Stimulated activated CD8-positive, alpha-beta memory T cell treated with anti-CD3 and anti-CD28 coated beads, Interleukin-12 subunit alpha, Interleukin-12 subunit beta, amount 100 ng/mL, for 4 hours (primary cell): ENCODE measurements at regions not wholly inside any gene's neighbourhood (a gene's known extent, or its start where the extent isn't known, plus 50 kb on each side); places are given as distances from the start of the nearest gene placed in this dataset.

Experiments used
- DNase-seq: peaks from one replicate; pipeline ENCODE4 v3.0.0-alpha.2; 2020; ENCODE audit warnings: low read depth

DNA sequence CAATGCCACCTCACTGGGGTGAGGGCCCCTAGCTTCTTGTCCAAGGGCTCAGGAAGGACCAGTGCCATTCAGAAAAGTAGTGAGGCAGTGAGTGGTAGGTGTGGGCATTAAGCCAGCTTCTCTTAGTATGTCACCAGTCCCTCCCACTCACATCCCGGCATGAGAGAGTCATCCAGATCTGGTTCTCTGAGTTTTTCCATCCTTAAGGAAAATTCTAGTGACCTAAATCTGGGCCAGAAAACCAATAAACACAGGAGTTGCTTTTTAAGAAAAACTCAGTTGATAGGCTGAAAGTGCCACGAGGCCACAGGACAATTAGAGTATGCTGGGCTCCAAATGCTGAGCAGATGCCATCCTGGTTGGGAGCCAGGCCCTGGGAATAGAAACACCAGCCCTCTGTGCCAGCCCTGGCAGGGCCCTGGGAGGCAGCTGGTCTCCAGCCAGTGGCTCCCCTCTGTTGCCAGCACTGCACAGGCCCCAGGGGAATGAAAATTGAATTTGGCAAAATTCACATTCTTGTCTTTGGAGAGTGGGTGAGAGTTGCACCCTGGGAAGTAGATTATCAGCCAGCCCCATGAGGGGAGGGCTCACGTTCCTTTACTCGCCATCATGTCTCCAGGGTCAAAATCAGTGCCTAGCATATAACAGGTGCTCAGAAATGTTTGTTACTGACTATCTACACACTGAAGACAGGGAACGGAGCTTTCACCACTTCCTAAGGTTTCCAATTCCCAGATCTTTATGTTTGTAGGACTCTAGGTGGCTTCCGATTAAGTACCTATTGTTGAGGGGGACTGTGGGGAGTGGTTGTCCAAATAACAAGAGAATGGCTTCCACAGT lies 52.8 kb downstream of the FAM43A start:
- DNase-seq = no peak

DNA sequence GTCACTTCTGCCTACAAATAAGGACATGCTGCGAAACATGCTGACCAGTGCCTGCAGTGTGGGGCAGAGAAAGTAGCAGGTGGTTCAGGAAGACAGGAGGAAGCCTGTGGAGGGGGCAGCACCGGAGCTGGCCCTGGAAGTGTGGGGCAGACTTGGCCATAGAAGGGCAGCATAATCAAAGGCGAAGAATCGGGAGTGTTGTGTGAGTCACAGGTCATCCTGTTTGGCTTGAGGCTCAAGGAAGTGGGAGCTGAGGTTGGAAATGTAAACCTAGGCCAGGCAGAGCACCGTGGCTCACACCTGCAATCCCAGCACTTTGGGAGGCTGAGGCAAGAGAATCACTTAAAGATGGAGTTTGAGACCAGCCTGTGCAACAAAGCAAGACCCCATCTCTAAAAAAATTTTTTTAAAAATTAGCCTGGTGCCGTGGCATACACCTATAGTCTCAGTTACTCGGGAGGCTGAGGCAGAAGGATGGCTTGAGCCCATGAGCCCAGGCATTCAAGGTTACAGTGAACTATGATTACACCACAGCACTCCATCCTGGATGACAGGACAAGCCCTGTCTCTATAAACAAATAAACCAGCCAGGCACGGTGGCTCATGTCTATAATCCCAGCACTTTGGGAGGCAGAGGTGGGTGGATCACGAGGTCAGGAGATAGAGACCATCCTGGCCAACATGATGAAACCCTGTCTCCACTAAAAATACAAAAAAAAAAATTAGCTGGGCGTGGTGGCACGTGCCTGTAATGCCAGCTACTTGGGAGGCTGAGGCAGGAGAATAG lies 54.0 kb downstream of the FAM43A start:
- no peak for DNase-seq

DNA sequence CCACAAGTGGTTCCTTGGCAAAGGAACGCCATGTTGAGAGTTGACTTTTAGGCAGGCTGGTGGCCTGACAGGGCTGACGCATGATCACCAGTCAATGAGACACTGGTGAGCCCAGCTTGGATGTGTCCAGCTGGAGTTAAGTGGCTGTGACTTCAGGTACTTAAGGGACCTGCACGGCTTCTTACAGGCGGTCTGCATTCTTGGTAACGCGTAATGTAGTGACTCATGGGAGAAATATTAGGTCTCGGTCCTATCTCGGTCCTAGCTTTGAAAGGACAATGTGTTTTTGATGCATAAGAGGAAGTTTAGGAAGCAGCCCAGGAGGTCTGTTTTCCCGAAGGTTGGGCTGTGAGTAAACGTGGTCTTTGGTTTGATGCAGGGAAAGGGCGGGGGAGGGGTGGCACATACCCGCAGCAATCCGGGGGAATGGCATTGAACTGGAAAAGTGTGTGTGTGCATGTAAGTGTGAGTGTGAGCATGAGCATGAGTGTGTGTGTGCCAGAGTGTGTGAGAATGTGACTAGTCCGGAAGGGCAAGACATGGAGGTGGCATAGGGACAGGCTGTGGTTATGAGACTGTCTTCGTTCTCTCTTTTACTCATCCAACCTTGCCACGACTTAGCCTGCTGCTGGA lies 55.3 kb downstream of the FAM43A start:
- DNase-seq = no peak

DNA sequence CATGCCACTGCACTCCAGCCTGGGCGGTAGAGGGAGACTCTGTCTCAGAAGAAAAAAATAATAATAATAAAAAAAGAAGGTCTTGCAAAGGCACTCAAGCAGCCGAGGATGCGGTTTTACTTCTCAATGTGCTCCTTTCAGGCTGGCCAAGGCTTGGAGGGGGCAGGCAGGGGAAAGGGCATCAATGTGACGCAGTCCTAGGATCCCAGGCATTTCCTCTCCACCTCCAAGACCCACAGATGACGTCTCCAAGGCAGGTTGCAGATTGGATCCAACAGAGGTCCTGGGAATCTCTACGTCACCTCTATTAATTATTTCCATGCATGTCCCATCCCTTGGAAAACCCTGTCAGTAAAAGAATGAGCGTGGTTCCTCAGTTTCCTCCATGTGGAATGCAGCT lies 56.2 kb downstream of the FAM43A start:
- no peak for DNase-seq

DNA sequence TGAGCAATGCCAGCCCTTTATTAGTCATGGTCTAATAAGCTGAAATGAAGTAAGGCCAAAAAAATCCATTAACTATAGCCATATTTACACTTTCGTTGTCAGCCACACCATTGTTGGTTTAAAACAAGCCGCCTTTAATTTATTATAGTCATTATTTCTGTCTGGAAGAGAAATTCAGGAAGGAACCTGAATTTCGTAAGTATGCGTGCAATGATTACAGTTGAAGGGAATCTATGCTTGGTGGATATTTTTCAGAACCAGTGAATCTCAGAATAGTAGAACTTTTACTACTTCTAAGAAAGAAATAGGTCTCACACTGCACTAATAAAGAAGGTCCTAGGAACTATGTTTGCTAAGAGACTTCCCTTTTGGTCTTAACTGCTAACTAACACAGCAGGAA lies 59.1 kb downstream of the FAM43A start:
- no peak for DNase-seq

DNA sequence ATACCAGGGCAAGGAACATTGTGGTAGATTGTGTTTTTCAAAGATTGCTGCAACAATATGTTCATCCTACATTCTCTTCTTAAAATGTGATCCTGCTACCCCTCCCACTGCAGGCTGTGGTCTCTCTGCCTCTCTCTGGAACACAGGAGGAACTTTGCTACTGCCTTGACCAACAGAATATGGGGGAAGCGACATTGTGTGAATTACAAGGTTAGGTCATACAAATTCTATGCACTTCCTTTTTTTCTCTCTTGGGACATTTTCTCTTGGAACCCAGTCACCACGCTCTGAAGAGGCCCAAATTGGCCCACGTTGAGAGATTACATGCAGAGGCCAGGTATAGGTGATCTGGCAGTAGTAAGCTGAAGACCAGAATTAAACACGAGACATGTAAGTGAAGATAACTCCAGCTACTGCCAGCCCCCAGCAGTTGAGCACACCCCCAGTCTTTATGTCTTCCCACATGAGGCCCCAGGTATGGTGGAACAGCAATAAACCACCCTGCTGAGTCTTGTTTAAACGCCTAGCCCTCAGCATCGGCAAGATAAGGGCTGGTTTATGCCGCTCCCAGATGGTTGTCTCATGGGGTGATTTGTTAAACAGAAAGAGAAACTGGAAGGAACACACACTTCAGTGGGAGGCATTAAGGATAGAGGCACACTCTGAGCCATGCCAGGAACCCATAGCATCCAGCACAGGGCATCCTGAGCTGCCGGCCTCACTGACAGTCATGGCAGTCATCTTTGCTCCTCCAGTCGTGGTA lies 59.9 kb downstream of the FAM43A start:
- DNase-seq = no peak

DNA sequence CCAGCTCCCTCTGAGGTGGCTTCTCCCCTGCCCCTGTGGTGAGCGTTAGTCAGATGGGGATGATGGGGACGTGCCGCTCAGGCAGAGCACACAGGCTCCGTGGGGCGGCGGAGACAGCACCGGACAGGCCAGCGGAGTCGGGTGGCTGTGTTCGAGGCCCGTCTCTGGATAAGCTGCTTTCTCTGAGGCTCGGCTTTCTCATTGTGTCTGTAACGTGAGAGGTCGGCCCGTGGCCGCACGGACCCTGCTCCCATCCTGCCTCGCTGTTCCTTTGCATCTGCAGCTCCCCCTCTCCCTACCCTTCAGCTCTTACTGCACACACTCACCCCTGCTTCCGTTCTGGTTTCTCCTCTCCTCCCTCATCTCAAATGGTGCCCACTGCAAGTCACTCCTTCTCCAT lies 62.5 kb downstream of the FAM43A start:
- no peak for DNase-seq

DNA sequence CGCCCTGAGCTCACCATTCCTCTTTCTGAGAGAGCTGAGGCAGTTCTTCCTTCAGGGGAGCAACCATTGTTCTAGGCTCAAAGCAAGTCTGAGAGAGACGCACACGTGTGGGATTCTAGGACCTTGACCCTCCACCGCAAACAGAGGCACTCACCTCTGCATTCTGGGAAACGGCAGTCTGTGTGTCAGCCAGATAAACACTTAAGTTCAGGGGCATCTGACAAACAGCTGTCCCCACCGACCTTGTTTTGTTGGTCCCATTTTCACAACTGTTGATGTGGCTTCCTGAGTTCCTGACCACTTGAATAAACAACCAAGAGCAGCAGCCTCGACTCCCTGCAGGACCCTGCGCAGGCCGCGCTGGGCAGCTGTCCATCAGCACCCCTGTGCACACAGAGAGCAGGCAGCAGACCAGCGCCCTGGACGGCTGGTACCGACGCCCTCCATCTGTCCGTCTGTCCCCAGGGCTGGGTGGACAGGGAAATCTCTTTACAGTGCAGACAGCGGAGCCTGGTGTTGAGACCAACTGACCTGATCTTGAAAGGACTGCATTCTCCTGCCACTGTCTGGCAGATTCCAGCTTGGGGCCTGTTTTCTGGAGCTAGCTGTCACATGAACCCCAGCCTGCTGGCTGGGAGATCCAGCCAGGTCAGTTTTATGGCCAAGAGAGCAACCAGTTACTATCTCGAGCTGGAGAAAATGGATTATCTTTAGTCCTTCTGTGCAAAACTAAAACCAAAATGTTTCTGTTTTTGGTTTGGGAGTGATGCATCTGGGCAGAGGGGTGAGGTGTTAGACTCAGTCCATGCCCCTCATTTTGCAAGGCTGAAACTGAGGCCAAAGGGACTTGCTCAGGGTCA lies 64.2 kb downstream of the FAM43A start:
- DNase-seq = no peak

DNA sequence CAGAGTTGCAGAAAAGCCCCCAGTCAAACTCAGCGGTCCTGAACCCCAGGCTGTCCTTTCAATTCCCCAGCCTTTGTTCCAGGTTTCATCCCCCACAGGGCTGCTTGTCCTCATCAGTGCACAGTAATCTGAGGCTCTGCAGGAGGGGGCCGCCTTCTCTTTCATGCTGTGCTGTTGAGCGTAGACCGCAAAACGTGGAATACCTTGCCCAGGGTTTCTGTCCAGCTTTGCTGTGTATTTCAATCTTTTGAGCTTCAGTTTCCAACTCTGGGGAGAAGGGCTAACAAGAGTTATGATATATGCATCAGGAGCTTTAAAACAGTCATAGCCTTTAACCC lies 64.8 kb downstream of the FAM43A start:
- no peak for DNase-seq

DNA sequence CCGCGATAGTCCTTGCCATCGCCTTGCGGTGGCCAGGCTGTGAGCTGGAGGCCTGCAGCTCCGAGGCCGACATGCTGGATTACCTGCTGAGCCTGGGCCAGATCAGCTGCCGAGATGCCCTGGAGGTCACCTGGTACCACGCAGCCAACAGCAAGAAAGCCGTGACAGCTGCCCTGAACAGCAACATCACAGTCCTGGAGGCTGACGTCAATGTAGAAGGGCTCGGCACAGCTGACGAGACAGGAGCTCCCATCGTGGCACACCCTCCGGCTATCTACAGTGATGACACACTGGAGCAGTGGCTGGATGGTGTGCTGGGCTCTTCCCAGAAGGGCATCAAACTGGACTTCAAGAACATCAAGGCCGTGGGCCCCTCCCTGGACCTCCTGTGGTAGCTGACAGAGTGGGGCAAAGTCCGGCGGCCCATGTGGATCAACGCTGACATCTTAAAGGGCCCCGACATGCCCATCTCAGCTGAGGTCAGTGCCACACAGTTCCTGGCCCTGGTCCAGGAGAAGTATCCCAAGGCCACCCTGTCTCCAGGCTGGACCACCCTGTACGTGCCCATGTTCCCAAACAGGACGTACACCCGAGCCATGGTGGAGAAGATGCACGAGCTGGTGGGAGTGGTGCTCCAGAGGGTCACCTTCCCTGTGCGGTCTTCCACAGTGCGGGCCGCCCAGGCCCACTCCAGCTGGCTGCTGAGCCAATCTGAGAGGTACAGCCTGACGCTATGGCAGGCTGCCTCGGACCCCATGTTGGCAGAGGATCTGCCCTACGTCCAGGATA lies 70.2 kb downstream of the FAM43A start:
- no peak for DNase-seq

DNA sequence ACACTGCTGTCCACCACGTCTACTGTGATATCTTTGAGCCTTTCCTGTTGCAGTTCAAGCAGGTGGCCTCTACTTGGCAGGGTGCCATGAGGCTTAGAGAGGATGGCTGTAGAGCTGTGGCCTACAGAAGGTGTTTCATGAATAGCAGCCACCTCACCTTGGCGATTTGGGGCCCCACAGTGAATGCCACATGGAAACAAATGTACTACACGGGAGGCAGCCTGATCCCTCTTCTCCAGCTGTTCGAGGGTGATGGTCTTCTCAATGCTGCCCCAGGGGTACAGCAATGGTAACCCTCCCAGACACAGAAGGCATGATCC lies 70.7 kb downstream of the FAM43A start:
- DNase-seq = no peak

DNA sequence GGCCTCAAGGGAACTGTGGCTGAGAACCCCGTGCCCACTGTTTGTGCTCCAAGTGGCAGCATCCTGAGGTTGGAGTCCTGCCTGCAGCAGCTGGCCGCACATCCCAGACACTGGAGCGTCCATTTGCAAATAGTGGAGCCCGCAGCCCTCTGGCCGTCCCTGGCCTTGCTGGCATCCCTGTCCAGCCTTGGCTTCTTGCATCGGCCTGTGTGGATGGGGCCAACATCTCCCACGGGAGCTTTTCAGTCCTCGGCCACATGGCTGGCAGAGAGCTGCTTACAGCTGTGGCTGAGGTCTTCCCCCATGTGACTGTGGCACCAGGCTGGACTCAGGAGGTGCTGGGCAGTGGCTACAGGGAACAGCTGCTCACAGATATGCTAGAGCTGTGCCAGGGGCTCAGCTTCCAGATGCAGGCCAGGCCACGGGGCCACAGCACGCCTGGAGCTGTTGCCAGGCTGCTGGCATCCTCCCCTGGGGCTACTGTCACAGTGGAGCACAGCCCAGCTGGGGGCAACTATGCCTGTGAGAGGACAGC lies 71.2 kb downstream of the FAM43A start:
- no peak for DNase-seq

DNA sequence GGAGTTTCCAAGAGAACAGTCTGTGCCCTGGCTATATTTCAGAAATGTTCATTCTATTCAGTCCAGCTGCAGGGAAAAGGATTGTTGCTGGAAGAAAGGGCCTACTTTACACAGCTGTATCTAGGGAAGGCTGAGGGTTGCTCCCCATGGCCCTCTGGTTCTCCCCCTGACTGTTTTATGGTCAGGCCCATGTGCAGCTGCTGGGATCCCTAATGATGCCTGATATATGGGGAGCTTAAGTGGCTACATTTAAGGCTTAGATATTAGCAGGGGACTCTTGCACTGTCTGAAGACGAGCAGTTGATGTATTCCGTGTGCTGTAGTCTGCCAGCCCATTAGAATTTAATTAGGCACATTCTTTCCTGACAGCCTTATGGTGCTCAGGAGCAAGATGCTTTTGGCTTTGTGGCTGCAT lies 72.0 kb downstream of the FAM43A start:
- no peak for DNase-seq

DNA sequence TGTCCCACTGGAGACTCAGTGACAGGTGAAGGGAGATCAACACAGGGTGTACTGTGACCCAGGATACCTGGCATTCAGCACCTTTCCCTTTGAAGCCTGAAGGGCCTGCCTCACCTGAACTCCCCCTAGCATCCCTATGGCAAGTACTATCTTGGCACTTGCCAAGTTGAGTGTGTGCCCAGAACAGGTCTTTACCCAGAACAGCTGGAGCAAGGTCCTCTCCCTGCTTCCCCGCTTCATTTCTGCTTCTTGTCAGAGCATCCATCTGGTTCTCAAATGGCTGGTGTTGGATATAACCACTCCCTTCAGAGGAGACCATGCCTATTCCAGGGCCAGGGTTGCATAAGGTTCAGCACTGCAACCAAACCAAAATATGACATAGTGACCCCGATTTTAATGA lies 73.0 kb downstream of the FAM43A start:
- no peak for DNase-seq

DNA sequence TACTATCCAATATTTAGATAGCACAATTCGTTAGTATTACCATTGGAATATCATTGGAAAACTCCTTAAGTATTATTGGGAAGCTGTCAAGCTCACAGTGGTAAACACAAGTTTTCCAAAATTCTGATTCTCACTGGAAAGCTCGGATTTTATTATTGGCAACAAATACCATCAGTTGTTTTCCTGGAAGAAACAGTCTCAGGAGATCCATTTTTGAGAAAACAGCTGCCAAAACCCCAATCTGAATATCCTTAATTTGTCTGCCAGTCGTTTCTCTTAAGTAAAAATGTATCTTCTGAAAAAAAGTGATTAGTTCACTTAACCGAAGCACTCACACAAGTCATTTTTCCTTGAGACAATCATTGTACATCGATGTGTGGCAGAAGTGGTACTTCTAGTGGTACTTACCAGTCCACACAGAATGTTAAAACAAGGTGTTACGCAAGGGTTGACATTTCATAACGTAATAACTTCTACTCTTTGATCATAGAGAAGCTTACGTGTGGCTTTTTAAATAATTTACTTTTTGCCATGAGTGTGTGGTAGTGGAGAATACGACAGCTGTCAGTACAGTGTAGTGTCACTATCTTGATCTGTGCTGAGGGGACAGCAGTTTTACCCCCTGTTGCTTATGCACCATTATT lies 74.9 kb downstream of the FAM43A start:
- no peak for DNase-seq

DNA sequence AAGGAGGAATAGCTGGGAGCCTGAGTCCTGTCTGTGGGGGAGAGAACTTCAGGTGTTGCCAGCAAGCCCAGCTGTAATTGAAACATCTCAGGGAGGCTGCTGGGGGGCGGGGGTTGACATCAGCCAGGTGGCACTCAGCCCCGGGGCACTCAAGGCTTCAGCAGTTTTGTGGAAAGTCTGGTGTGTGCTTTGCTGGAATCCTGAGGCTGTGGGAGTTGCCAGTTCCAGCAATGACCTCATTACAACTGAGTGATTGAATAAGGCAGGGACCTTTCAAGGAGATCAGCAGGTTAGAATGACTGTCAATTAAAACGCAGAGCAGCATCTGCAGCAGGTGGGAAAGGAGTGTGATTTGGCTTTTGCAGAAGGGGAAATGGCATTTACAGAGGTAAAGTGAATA lies 75.7 kb downstream of the FAM43A start:
- DNase-seq = no peak

DNA sequence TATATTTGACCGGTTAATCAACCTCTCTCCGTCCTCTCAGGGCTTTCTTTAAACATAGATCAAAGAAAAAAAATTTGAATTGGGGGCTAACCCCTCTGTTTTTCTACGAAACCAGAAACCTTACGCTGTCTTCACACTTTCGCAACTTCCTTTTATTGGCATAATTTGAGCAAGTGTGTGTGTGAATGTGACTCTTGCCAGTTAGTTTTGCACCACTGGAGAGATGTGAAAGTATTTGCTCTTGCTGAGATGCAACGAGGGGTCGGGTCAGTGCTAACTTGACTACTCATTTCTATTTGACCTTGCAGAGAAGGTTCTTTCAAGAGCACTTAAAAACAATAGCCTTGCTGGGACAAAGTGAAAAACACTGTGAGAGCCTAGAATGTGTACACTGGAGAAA lies 81.2 kb downstream of the FAM43A start:
- no peak for DNase-seq

DNA sequence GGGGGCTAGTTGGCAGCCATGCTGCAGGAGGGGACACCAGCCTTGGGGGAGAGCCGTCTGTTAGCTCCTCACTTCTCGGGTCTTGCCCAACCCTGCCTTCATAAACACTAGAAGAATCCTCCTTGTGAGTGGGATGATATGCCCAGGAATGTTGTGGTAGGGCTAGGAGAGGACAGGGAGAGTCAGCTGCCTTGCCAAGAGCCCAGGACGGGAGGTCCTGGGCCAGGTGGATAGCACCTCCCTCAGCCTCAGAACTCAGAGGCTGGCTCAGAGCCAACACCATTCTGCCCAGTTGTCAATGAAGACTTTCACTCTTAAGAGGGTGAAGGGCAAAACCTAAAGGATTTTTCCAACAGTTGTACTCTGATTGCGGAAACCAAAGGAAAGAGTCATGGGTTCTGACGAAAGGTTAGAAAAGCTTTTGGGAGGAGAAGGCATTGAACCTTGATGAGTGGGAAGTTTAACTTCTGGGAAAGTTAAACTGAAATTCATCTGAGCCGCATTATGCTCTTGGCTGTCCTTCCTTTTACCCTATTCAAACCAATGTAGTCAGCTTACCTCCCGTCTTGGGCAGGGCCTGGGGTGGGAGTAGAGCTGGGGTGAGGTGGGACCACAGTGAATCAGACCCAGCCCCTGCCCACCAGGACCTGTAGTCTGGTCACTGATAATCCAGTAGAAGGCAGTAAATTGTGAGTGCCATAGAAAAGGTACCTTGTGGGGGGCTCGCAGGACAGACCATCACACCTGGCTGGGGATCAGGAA lies 81.9 kb downstream of the FAM43A start:
- DNase-seq = no peak

DNA sequence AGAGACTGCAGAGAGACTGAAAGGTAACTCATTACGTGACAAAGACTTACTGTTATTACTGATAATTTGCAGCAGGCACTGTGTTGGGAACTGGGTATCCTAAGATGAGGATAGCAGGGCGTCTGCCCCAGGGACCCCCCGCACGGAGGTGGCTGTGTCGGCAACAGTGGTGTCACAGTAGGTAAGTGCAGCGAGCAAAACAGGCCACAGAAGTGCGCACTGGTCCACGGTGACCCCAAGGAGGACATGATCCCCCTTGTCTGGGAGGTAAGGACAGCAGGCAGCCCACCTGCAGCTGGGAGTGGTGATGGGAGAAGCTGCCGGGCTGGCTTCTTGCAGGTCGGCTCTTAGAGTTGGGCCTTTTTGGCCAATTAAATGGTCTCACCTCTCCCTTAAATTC lies 82.9 kb downstream of the FAM43A start:
- no peak for DNase-seq
